GM12891 (cell line): ENCODE measurements at regions not wholly inside any gene's neighbourhood (a gene's known extent, or its start where the extent isn't known, plus 50 kb on each side); places are given as distances from the start of the nearest gene placed in this dataset.

Experiments used
- PAX5 ChIP-seq: IDR thresholded peaks from 2 replicates; pipeline ENCODE4 v1.6.1; 2011; ENCODE audit warnings: low read length, moderate library complexity, mild to moderate bottlenecking; ENCODE audit not compliant: insufficient read depth, severe bottlenecking
- POLR2A ChIP-seq: IDR thresholded peaks from 2 replicates; pipeline ENCODE4 v1.6.1; 2011; ENCODE audit warnings: low read depth, low read length, control low read depth
- POLR2AphosphoS5 ChIP-seq: IDR thresholded peaks from 2 replicates; pipeline ENCODE4 v1.6.1; 2011; ENCODE audit warnings: low read depth, low read length, control low read depth
- POU2F2 ChIP-seq: IDR thresholded peaks from 2 replicates; pipeline ENCODE4 v1.6.1; 2011; ENCODE audit warnings: low read depth, mild to moderate bottlenecking, control low read depth, low read length, moderate library complexity

GRCh38 chr20:55592866-55593265 is 412.5 kb downstream of the CBLN4 start:
- TF ChIP-seq POLR2AphosphoS5 (no peak), POLR2A (no peak), POU2F2 (no peak), PAX5 (no peak)
